PC-9 (cell line): ENCODE measurements at regions not wholly inside any gene's neighbourhood (a gene's known extent, or its start where the extent isn't known, plus 50 kb on each side); places are given as distances from the start of the nearest gene placed in this dataset.

Experiments used
- BruUV-seq: library from RNA; stranded (reverse); fragments of 400-500 nt; replicated peaks from 2 replicates; lab custom pipeline; 2021; lab: Mats Ljungman, UMichigan
- CTCF ChIA-PET: fragments of 300-600 bp; sonication (Branson Sonifier 250); formaldehyde crosslinking; loops from one replicate; lab custom pipeline; 2022; ENCODE audit warnings: antibody characterized with exemption; lab: Charles Lee
- POLR2A ChIA-PET: fragments of 300-600 bp; sonication (Branson Sonifier 250); formaldehyde crosslinking; loops from one replicate; lab custom pipeline; 2022; ENCODE audit warnings: antibody characterized with exemption; ENCODE audit not compliant: unreplicated experiment; lab: Charles Lee
- DNase-seq, 2 experiments: peaks; one replicate each; pipeline versions ENCODE4 v3.0.0 to v3.0.0-alpha.2; 2015 to 2022; ENCODE audit warnings: mixed read lengths in 1 of 2
- H2AFZ ChIP-seq: fragments of 200-600 bp; sonication (generic); 2 replicates; pipeline ENCODE4 v1.8.1; 2017; ENCODE audit warnings: antibody characterized with exemption
- H3F3A ChIP-seq: fragments of 200-600 bp; sonication (generic); 2 replicates; pipeline ENCODE4 v1.8.1; 2017; ENCODE audit warnings: antibody characterized with exemption, mild to moderate bottlenecking, low read depth; ENCODE audit not compliant: insufficient read depth
- H3K27ac ChIP-seq: fragments of 200-600 bp; sonication (generic); 2 replicates; pipeline ENCODE4 v1.6.1; 2016; ENCODE audit warnings: mixed run types
- H3K27me3 ChIP-seq: fragments of 200-600 bp; sonication (generic); 2 replicates; pipeline ENCODE4 v1.6.1; 2016; ENCODE audit warnings: low read depth, mixed run types; ENCODE audit not compliant: insufficient read depth
- H3K36me3 ChIP-seq: fragments of 200-600 bp; sonication (generic); 2 replicates; pipeline ENCODE4 v1.6.1; 2016; ENCODE audit warnings: low read depth, mixed run types
- H3K4me1 ChIP-seq: fragments of 200-600 bp; sonication (generic); replicated peaks from 2 replicates; pipeline ENCODE4 v1.6.1; 2016; ENCODE audit warnings: mixed run types; ENCODE audit not compliant: insufficient read depth
- H3K4me2 ChIP-seq: fragments of 200-600 bp; sonication (generic); 2 replicates; pipeline ENCODE4 v1.6.1; 2017; ENCODE audit warnings: mixed run types
- H3K4me3 ChIP-seq: fragments of 200-600 bp; sonication (generic); 2 replicates; pipeline ENCODE4 v1.6.1; 2016; ENCODE audit warnings: mixed run types
- H3K79me2 ChIP-seq: fragments of 200-600 bp; sonication (generic); 2 replicates; pipeline ENCODE4 v1.6.1; 2017; ENCODE audit warnings: low read depth, mixed run types
- H3K9me2 ChIP-seq: fragments of 200-600 bp; sonication (generic); 2 replicates; pipeline ENCODE4 v1.8.1; 2017; ENCODE audit warnings: mild to moderate bottlenecking; ENCODE audit not compliant: insufficient read depth
- H3K9me3 ChIP-seq: fragments of 200-600 bp; sonication (generic); 2 replicates; pipeline ENCODE4 v1.8.1; 2016; ENCODE audit warnings: low read depth; ENCODE audit not compliant: insufficient read depth
- H4K20me1 ChIP-seq: fragments of 200-600 bp; sonication (generic); 2 replicates; pipeline ENCODE4 v1.8.1; 2017; ENCODE audit not compliant: insufficient read depth
- CTCF ChIP-seq: fragments of 200-600 bp; sonication (generic); conservative IDR thresholded peaks from 2 replicates; pipeline ENCODE4 v1.6.1; 2017; ENCODE audit warnings: mixed run types, antibody characterized with exemption, mild to moderate bottlenecking, moderate library complexity
- EZH2 ChIP-seq: fragments of 200-600 bp; sonication (generic); IDR thresholded peaks from 2 replicates; pipeline ENCODE4 v1.8.0; 2017; ENCODE audit warnings: antibody characterized with exemption, low read depth
- intact Hi-C: fragments of 100-400 bp; cut with micrococcal nuclease; formaldehyde crosslinking; loops from one replicate; pipeline ENCODE4 v1.10.0; 2022; ENCODE audit not compliant: unreplicated experiment

- Histone ChIP-seq H3K4me1 (no peaks in the 10 kb centered on the region), H3K9me3 (0 out of 2 replicates have a peak, but pooled peaks cover 2% of the 10 kb centered on the region), H3K9me2 (no peaks in the 10 kb centered on the region), H3K4me3 (no peak overlapping the region), H3F3A (no peaks in the 10 kb centered on the region), H3K27ac (no peak overlapping the region), H3K4me2 (no peak overlapping the region), H3K27me3 (peaks cover 71% of the 10 kb centered on the region), H3K36me3 (no peaks in the 10 kb centered on the region), H4K20me1 (no peaks in the 10 kb centered on the region), H2AFZ (no peak overlapping the region), H3K79me2 (no peaks in the 10 kb centered on the region)
- TF ChIP-seq CTCF (no peak), EZH2 (no peak)
- intact Hi-C loops, result no loop called here
- CTCF ChIA-PET, result interaction anchor here (0.7 to 0.8 kb wide), 2 partner anchors 30 to 476 kb away, joined by 3 to 4 read pairs; no protein-coding TSS in a partner anchor
- POLR2A ChIA-PET, result no interaction called here
- DNase-seq, result no peak
- no TSS peak for BruUV-seq
Observed at GRCh38 chr9:90078988-90079421, 474.2 kb downstream of the GADD45G start.

DNA sequence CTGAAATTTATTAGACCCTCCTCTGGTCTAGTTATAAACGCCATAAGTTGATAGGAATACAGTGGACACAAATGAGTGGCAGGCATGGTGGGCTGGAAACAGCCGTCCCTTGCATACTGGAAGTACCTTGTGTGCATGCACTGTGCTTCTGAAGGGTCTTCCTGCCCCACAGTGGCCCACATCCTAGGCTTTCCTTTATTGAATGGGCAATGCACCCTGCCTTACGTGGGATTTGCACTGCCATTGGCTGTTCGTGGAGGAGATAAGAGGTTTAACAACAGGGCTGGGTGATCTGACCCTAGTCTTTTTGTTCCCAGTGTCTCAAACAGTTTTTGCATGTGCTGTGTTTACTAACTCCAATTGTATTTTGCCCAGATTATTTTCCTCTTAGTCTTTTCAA lies 480.8 kb downstream of the GADD45G start:
- no peak overlapping the region for H3K27ac ChIP-seq
- H3K36me3 ChIP-seq, result no peaks in the 10 kb centered on the region
- ChIA-PET POLR2A (no interaction called here), CTCF (no interaction called here)
- no peaks in the 10 kb centered on the region for H3K4me1 ChIP-seq
- peaks cover 94% of the 10 kb centered on the region for H3K27me3 ChIP-seq
- H4K20me1 ChIP-seq, result no peaks in the 10 kb centered on the region
- intact Hi-C loops, result no loop called here
- DNase-seq, result no peak
- H3K4me3 ChIP-seq, result no peak overlapping the region
- H3K9me3 ChIP-seq, result no peaks in the 10 kb centered on the region
- TF ChIP-seq CTCF, result no peak
- no peak for TF ChIP-seq EZH2
- H3K4me2 ChIP-seq, result no peak overlapping the region
- H3F3A ChIP-seq, result no peaks in the 10 kb centered on the region
- no peak overlapping the region for H2AFZ ChIP-seq
- no TSS peak for BruUV-seq
- no peaks in the 10 kb centered on the region for H3K79me2 ChIP-seq
- no peaks in the 10 kb centered on the region for H3K9me2 ChIP-seq

DNA sequence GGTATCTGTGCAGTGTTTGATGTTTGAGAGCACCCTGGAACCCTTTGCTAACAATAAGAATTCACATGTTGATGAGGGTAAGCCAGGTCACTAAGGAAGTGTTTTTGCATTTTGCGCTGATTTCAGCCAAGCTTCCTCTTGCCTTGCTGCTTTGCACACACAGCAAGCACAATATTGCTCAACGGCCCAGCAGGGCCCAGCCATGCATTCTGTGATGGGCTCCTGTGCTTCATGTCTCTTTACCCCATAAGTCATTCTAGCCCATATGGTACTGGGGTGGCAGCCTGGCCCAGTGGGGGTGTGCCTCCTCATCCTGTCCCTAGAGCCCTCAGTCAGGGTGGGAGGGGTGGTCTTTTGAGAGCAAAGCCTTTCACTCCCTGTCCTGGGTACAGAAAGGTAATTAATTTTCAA lies 481.3 kb downstream of the GADD45G start:
- intact Hi-C loops, result no loop called here
- Histone ChIP-seq H3K9me3 (no peaks in the 10 kb centered on the region), H3K4me3 (no peak overlapping the region), H3K79me2 (no peaks in the 10 kb centered on the region), H3K36me3 (no peaks in the 10 kb centered on the region), H3K4me2 (no peak overlapping the region), H3K9me2 (no peaks in the 10 kb centered on the region), H3K4me1 (no peaks in the 10 kb centered on the region), H4K20me1 (no peaks in the 10 kb centered on the region), H3K27ac (no peak overlapping the region), H3K27me3 (peaks cover 91% of the 10 kb centered on the region), H3F3A (no peaks in the 10 kb centered on the region), H2AFZ (no peak overlapping the region)
- TF ChIP-seq EZH2, result no peak
- TF ChIP-seq CTCF, result no peak
- DNase-seq, result no peak
- ChIA-PET CTCF (no interaction called here), POLR2A (no interaction called here)
- BruUV-seq, result no TSS peak
